GM23338 (cell line): ENCODE measurements at regions not wholly inside any gene's neighbourhood (a gene's known extent, or its start where the extent isn't known, plus 50 kb on each side); places are given as distances from the start of the nearest gene placed in this dataset.

Source experiments
- ATAC-seq: fragments of 200-7000 bp; cut with Tn5 transposase; 3 replicates; pipeline ENCODE4 v1.9.1; 2020
- DNase-seq: peaks from one replicate; pipeline ENCODE4 v3.0.0-alpha.2; 2015; ENCODE audit warnings: low spot score
- H2AFZ ChIP-seq: fragments of 200-600 bp; sonication (generic); 2 replicates; pipeline ENCODE4 v1.8.0; 2016; ENCODE audit warnings: antibody characterized with exemption, mild to moderate bottlenecking, moderate library complexity
- H3F3A ChIP-seq: fragments of 200-600 bp; sonication (generic); replicated peaks from 2 replicates; pipeline ENCODE4 v1.8.0; 2017; ENCODE audit warnings: antibody characterized with exemption, mixed run types, low read depth
- H3K27ac ChIP-seq: fragments of 200-600 bp; sonication (generic); 2 replicates; pipeline ENCODE4 v1.6.1; 2016; ENCODE audit warnings: low read depth
- H3K27me3 ChIP-seq: fragments of 200-600 bp; sonication (generic); 2 replicates; pipeline ENCODE4 v1.8.0; 2016; ENCODE audit warnings: mild to moderate bottlenecking, mixed run types, moderate library complexity; ENCODE audit not compliant: insufficient read depth
- H3K36me3 ChIP-seq: fragments of 200-600 bp; sonication (generic); 2 replicates; pipeline ENCODE4 v1.8.0; 2016; ENCODE audit warnings: mild to moderate bottlenecking; ENCODE audit not compliant: insufficient read depth
- H3K4me1 ChIP-seq: fragments of 200-600 bp; sonication (generic); 2 replicates; pipeline ENCODE4 v1.8.0; 2016; ENCODE audit warnings: mild to moderate bottlenecking, moderate library complexity; ENCODE audit not compliant: insufficient read depth
- H3K4me2 ChIP-seq: fragments of 200-600 bp; sonication (generic); 2 replicates; pipeline ENCODE4 v1.7.1; 2017; ENCODE audit warnings: mixed run types
- H3K4me3 ChIP-seq: fragments of 200-600 bp; sonication (generic); 2 replicates; pipeline ENCODE4 v1.6.1; 2016; ENCODE audit warnings: mixed run types
- H3K79me2 ChIP-seq: fragments of 200-600 bp; sonication (generic); replicated peaks from 2 replicates; pipeline ENCODE4 v1.8.0; 2017; ENCODE audit warnings: mild to moderate bottlenecking; ENCODE audit not compliant: insufficient read depth
- H3K9me2 ChIP-seq: fragments of 200-600 bp; sonication (generic); 2 replicates; pipeline ENCODE4 v1.8.0; 2017; ENCODE audit not compliant: insufficient read depth
- H4K20me1 ChIP-seq: fragments of 200-600 bp; sonication (generic); replicated peaks from 2 replicates; pipeline ENCODE4 v1.8.0; 2017; ENCODE audit warnings: mild to moderate bottlenecking; ENCODE audit not compliant: insufficient read depth
- H3K27ac Mint-ChIP-seq: 2 replicates; pipeline ENCODE4 v1.8.0; 2020; ENCODE audit warnings: inconsistent platforms, mild to moderate bottlenecking, moderate library complexity, mixed read lengths
- H3K27me3 Mint-ChIP-seq: 3 replicates; pipeline ENCODE4 v1.8.0; 2022; ENCODE audit warnings: low read depth, mild to moderate bottlenecking, moderate library complexity, mixed read lengths, inconsistent platforms; ENCODE audit not compliant: insufficient read depth, poor library complexity
- H3K36me3 Mint-ChIP-seq: 3 replicates; pipeline ENCODE4 v1.8.0; 2021; ENCODE audit warnings: low read depth, mild to moderate bottlenecking, inconsistent platforms, moderate library complexity, mixed read lengths
- H3K4me1 Mint-ChIP-seq: 3 replicates; pipeline ENCODE4 v1.8.0; 2020; ENCODE audit warnings: mild to moderate bottlenecking, inconsistent platforms, mixed read lengths
- H3K4me3 Mint-ChIP-seq: 3 replicates; pipeline ENCODE4 v1.8.0; 2021; ENCODE audit warnings: moderate library complexity, mild to moderate bottlenecking, inconsistent platforms, mixed read lengths
- H3K9me3 Mint-ChIP-seq: 3 replicates; pipeline ENCODE4 v1.8.0; 2020; ENCODE audit warnings: moderate library complexity, mild to moderate bottlenecking, inconsistent platforms, mixed read lengths
- CREB1 ChIP-seq: fragments of 250-450 bp; sonication (Bioruptor Pico); IDR thresholded peaks from 2 replicates; pipeline ENCODE4 v1.5.0; 2020; ENCODE audit warnings: low read depth, mild to moderate bottlenecking, moderate library complexity
- CTCF ChIP-seq, 2 experiments: fragments of 200-600 bp in 1 of 2; sonication (generic) in 1 of 2; conservative IDR thresholded peaks; 2 replicates each; pipeline versions ENCODE4 v1.5.1 to v1.6.1; 2016 to 2017; ENCODE audit warnings: antibody characterized with exemption in 2 of 2, low read depth in 2 of 2, mild to moderate bottlenecking in 2 of 2, moderate library complexity in 1 of 2
- ETS1 ChIP-seq: IDR thresholded peaks from 2 replicates; pipeline ENCODE4 v1.6.1; 2016; ENCODE audit warnings: antibody characterized with exemption
- EZH2 ChIP-seq: fragments of 200-600 bp; sonication (generic); IDR thresholded peaks from one replicate; pipeline ENCODE4 v1.8.0; 2017; ENCODE audit warnings: antibody characterized with exemption, mild to moderate bottlenecking, low read depth; ENCODE audit not compliant: unreplicated experiment
- EZH2phosphoT487 ChIP-seq: fragments of 200-600 bp; sonication (generic); IDR thresholded peaks from one replicate; pipeline ENCODE4 v1.8.1; 2018; ENCODE audit warnings: antibody characterized with exemption; ENCODE audit not compliant: unreplicated experiment
- POLR2AphosphoS5 ChIP-seq: IDR thresholded peaks from 2 replicates; pipeline ENCODE4 v1.6.1; 2016; ENCODE audit warnings: antibody characterized with exemption, low read depth
- REST ChIP-seq: IDR thresholded peaks from one replicate; pipeline ENCODE4 v1.6.1; 2018; ENCODE audit warnings: antibody characterized with exemption; ENCODE audit not compliant: unreplicated experiment
- STAT1 ChIP-seq: IDR thresholded peaks from one replicate; pipeline ENCODE4 v1.6.1; 2016; ENCODE audit warnings: antibody characterized with exemption; ENCODE audit not compliant: unreplicated experiment
- ZNF114 ChIP-seq: fragments of 250-450 bp; sonication (Bioruptor Pico); IDR thresholded peaks from 2 replicates; pipeline ENCODE4 v1.5.0; 2020; ENCODE audit warnings: mild to moderate bottlenecking, moderate library complexity
- ZNF462 ChIP-seq: fragments of 250-450 bp; sonication (Bioruptor Pico); IDR thresholded peaks from 2 replicates; pipeline ENCODE4 v1.5.0; 2020; ENCODE audit warnings: mild to moderate bottlenecking, moderate library complexity

GRCh38 chr15:77692614-77693013, 59.9 kb upstream of the LINGO1 start:
- peaks cover 10% of the 10 kb centered on the region for H3K27me3 Mint-ChIP-seq
- H3K27ac ChIP-seq, result no peak overlapping the region
- H3K4me3 ChIP-seq, result no peak overlapping the region
- no peaks in the 10 kb centered on the region for H3K9me3 Mint-ChIP-seq
- H3K4me3 Mint-ChIP-seq, result no peak overlapping the region
- H3K4me1 Mint-ChIP-seq, result peaks cover 5% of the 10 kb centered on the region
- no peak overlapping the region for H3K27ac Mint-ChIP-seq
- H3K36me3 Mint-ChIP-seq, result no peaks in the 10 kb centered on the region
- no peaks in the 10 kb centered on the region for H3K36me3 ChIP-seq
- no peak overlapping the region for H3K4me2 ChIP-seq
- H4K20me1 ChIP-seq, result no peaks in the 10 kb centered on the region
- H3K4me1 ChIP-seq, result no peaks in the 10 kb centered on the region
- DNase-seq (no peak), ATAC-seq (peak; percentile 60)
- H2AFZ ChIP-seq, result no peak overlapping the region
- no peaks in the 10 kb centered on the region for H3K79me2 ChIP-seq
- no peaks in the 10 kb centered on the region for H3F3A ChIP-seq
- no peaks in the 10 kb centered on the region for H3K9me2 ChIP-seq
- H3K27me3 ChIP-seq, result no peaks in the 10 kb centered on the region
- TF ChIP-seq STAT1, result no peak

GRCh38 chr15:77691607-77692006, 58.9 kb upstream of the LINGO1 start:
- Histone ChIP-seq H2AFZ (no peak overlapping the region), H3K79me2 (no peaks in the 10 kb centered on the region), H3K9me2 (no peaks in the 10 kb centered on the region), H3K27me3 (no peaks in the 10 kb centered on the region), H3K4me3 (no peak overlapping the region), H3K4me1 (no peaks in the 10 kb centered on the region), H3K36me3 (no peaks in the 10 kb centered on the region), H3K27ac (no peak overlapping the region), H4K20me1 (no peaks in the 10 kb centered on the region), H3F3A (no peaks in the 10 kb centered on the region), H3K4me2 (no peak overlapping the region)
- Mint-ChIP-seq H3K4me3 (no peak overlapping the region), H3K4me1 (peaks cover 7% of the 10 kb centered on the region; the same call in 2 of the 3 replicates), H3K9me3 (no peaks in the 10 kb centered on the region; the same call in 2 of the 3 replicates), H3K36me3 (no peaks in the 10 kb centered on the region), H3K27ac (no peak overlapping the region), H3K27me3 (peaks cover 15% of the 10 kb centered on the region)
- DNase-seq (no peak), ATAC-seq (no peak)
- TF ChIP-seq CREB1 (CRISPR knock-in tag) (no peak), ZNF114 (CRISPR knock-in tag) (no peak), REST (no peak), EZH2 (no peak), ETS1 (no peak), STAT1 (no peak), ZNF462 (CRISPR knock-in tag) (no peak), EZH2phosphoT487 (no peak), CTCF (conservative IDR thresholded peaks at IDR 0.05; ENCODE audit: low read depth in 2 of 2) (no peak), POLR2AphosphoS5 (no peak)
